Lung (tissue), 11 donors: ENCODE measurements at regions not wholly inside any gene's neighbourhood (a gene's known extent, or its start where the extent isn't known, plus 50 kb on each side); places are given as distances from the start of the nearest gene placed in this dataset.

Experiments
- ATAC-seq: fragments of 200-7000 bp; cut with Tn5 transposase; one replicate; pipeline ENCODE4 v1.9.1; 2020; ENCODE audit warnings: moderate number of reproducible peaks; ENCODE audit not compliant: insufficient read depth, low FRiP score
- DNase-seq, 3 donors: peaks; one replicate each; pipeline ENCODE4 v3.0.0-alpha.2; 2013 to 2017
- H3K27ac ChIP-seq, 2 donors: one replicate each; pipeline ENCODE4 v1.5.1; 2013; ENCODE audit warnings: mild to moderate bottlenecking in 2 of 2, moderate library complexity in 2 of 2, control low read depth in 1 of 2, inconsistent platforms in 1 of 2, low read depth in 1 of 2, low read length in 1 of 2
- H3K27me3 ChIP-seq, 3 donors: one replicate each; pipeline ENCODE4 v1.5.1; 2013; ENCODE audit warnings: low read length in 2 of 3; ENCODE audit not compliant: control insufficient read depth in 3 of 3, insufficient read depth in 3 of 3
- H3K36me3 ChIP-seq, 4 donors: one replicate each; pipeline ENCODE4 v1.5.1; 2013; ENCODE audit warnings: low read length in 4 of 4, mild to moderate bottlenecking in 1 of 4, moderate library complexity in 1 of 4; ENCODE audit not compliant: control insufficient read depth in 4 of 4, insufficient read depth in 4 of 4
- H3K4me1 ChIP-seq, 5 donors: one replicate each; pipeline ENCODE4 v1.5.1; 2013; ENCODE audit warnings: low read length in 5 of 5, mild to moderate bottlenecking in 2 of 5, moderate library complexity in 1 of 5; ENCODE audit not compliant: control insufficient read depth in 5 of 5, insufficient read depth in 5 of 5
- H3K4me3 ChIP-seq: one replicate; pipeline ENCODE4 v1.5.1; 2013; ENCODE audit warnings: mild to moderate bottlenecking, control low read depth, moderate library complexity
- H3K9ac ChIP-seq, 2 donors: one replicate each; pipeline ENCODE4 v1.5.1; 2013; ENCODE audit warnings: low read length in 2 of 2, control low read depth in 1 of 2; ENCODE audit not compliant: insufficient read depth in 1 of 2
- H3K9me3 ChIP-seq, 4 donors: one replicate each; pipeline ENCODE4 v1.5.1; 2013; ENCODE audit warnings: low read length in 3 of 4, mild to moderate bottlenecking in 1 of 4, moderate library complexity in 1 of 4; ENCODE audit not compliant: control insufficient read depth in 4 of 4, insufficient read depth in 3 of 4
- WGBS, 2 donors: extraction: QIAGEN DNeasy Blood & Tissue Kit; methylation state at CpG; one replicate each; pipeline ENCODE4 v1.1.7; 2013; 5-methylcytosine and 5-hydroxymethylcytosine counted together
- TF ChIP-seq, protein P1 (sequence below): IDR thresholded peaks from 2 replicates; pipeline ENCODE4 v1.5.1; 2012; ENCODE audit warnings: mild to moderate bottlenecking; ENCODE audit errors: control extremely low read depth, extremely low read depth
- donor health status: control.
- donor health status: control.
- donor health status: Bipolar disorder and iron deficiency.
- donor health status: healthy.
- donor health status: DM: yes; HTN: yes; CAD: no.

- no peaks in the 10 kb centered on the region for H3K27me3 ChIP-seq
- WGBS, 2 donors = 84 to 91% methylated on average over 5 of the region's 5 CpGs
- TF ChIP-seq, protein P1, sequence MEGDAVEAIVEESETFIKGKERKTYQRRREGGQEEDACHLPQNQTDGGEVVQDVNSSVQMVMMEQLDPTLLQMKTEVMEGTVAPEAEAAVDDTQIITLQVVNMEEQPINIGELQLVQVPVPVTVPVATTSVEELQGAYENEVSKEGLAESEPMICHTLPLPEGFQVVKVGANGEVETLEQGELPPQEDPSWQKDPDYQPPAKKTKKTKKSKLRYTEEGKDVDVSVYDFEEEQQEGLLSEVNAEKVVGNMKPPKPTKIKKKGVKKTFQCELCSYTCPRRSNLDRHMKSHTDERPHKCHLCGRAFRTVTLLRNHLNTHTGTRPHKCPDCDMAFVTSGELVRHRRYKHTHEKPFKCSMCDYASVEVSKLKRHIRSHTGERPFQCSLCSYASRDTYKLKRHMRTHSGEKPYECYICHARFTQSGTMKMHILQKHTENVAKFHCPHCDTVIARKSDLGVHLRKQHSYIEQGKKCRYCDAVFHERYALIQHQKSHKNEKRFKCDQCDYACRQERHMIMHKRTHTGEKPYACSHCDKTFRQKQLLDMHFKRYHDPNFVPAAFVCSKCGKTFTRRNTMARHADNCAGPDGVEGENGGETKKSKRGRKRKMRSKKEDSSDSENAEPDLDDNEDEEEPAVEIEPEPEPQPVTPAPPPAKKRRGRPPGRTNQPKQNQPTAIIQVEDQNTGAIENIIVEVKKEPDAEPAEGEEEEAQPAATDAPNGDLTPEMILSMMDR = no peak
- H3K4me3 ChIP-seq = no peak overlapping the region
- ATAC-seq (no peak), DNase-seq (no peak)
- H3K4me1 ChIP-seq = no peaks in the 10 kb centered on the region
- no peaks in the 10 kb centered on the region for H3K36me3 ChIP-seq
- no peak overlapping the region for H3K27ac ChIP-seq
- no peak overlapping the region for H3K9ac ChIP-seq
- no peaks in the 10 kb centered on the region for H3K9me3 ChIP-seq
Measured at GRCh38 chr3:81425198-81425868, 336.1 kb downstream of the GBE1 start.

GRCh38 chr3:81419228-81419627 lies 342.2 kb downstream of the GBE1 start:
- TF ChIP-seq, protein P1 = no peak
- no peak overlapping the region for H3K4me3 ChIP-seq
- H3K27me3 ChIP-seq = peaks cover 0 to 4% (median 0%) of the 10 kb centered on the region in 3 donors
- H3K27ac ChIP-seq = no peak overlapping the region
- ATAC-seq (no peak), DNase-seq (peak in 2 of 3 donors; percentile 38 to 45)
- H3K4me1 ChIP-seq = peaks cover 0 to 8% (median 0%) of the 10 kb centered on the region in 5 donors
- no peaks in the 10 kb centered on the region for H3K9me3 ChIP-seq
- H3K9ac ChIP-seq = no peak overlapping the region
- no peaks in the 10 kb centered on the region for H3K36me3 ChIP-seq

DNA sequence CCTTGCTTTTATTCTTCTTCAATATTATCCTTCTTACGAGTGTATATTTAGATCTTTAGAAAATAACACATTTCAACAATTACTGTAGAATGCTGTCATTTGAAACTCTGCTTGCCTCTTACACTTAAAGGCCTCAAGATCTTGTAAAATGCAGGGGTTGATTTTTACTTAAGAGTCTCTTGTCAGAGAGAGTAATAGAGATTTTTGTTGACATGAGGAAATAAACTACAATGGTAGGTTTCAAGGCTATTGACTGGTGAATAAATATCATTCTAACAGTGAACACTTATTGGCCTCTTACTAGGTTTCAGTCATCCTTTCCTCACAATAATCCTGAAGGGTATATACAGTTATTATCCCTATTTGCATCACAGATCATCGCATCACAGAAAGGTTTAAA lies 344.6 kb downstream of the GBE1 start:
- ATAC-seq (no peak), DNase-seq (no peak)
- Histone ChIP-seq H3K36me3 (no peaks in the 10 kb centered on the region), H3K9me3 (no peaks in the 10 kb centered on the region), H3K4me1 (peaks cover 0 to 8% (median 0%) of the 10 kb centered on the region in 5 donors), H3K4me3 (no peak overlapping the region), H3K9ac (no peak overlapping the region), H3K27ac (no peak overlapping the region), H3K27me3 (peaks cover 0 to 4% (median 0%) of the 10 kb centered on the region in 3 donors)
- WGBS, 2 donors = 85 to 90% methylated on average over 2 of the region's 2 CpGs
- TF ChIP-seq, protein P1 = no peak

- Histone ChIP-seq H3K4me3 (no peak overlapping the region), H3K9ac (no peak overlapping the region), H3K4me1 (no peaks in the 10 kb centered on the region), H3K9me3 (peaks cover 0 to 1% (median 0%) of the 10 kb centered on the region in 4 donors), H3K27ac (no peak overlapping the region), H3K27me3 (peaks cover 0 to 8% (median 0%) of the 10 kb centered on the region in 3 donors), H3K36me3 (no peaks in the 10 kb centered on the region)
- 27 to 56% methylated on average over 1 of the region's 1 CpG for WGBS, 2 donors
- ATAC-seq (no peak), DNase-seq (no peak)
- TF ChIP-seq, protein P1 = no peak
Measured at GRCh38 chr3:81406318-81406717, 355.1 kb downstream of the GBE1 start.
